Activated T-helper 1 cell treated with Interleukin-2 at 50 U/mL for 16 hours (primary cell): ENCODE measurements at regions not wholly inside any gene's neighbourhood (a gene's known extent, or its start where the extent isn't known, plus 50 kb on each side); places are given as distances from the start of the nearest gene placed in this dataset.

Source experiments
- DNase-seq: peaks from one replicate; pipeline ENCODE4 v3.0.0-alpha.2; 2020; ENCODE audit warnings: low read depth

- no peak for DNase-seq
Observed at GRCh38 chr15:66832664-66833063, 130.6 kb downstream of the SMAD6 start.

GRCh38 chr15:66833371-66833770 is 131.3 kb downstream of the SMAD6 start:
- no peak for DNase-seq

GRCh38 chr15:66833803-66834202 is 131.8 kb downstream of the SMAD6 start:
- no peak for DNase-seq

- no peak for DNase-seq
Observed at GRCh38 chr15:66834881-66835878, 133.1 kb downstream of the SMAD6 start.

- no peak for DNase-seq
Observed at GRCh38 chr15:66836231-66837030, 134.4 kb downstream of the SMAD6 start.

GRCh38 chr15:66838202-66838601 is 136.2 kb downstream of the SMAD6 start:
- no peak for DNase-seq

- DNase-seq: no peak
Observed at GRCh38 chr15:66838671-66839239, 136.7 kb downstream of the SMAD6 start.

GRCh38 chr15:66839506-66840112 is 137.6 kb downstream of the SMAD6 start:
- DNase-seq: no peak

- DNase-seq: no peak
Observed at GRCh38 chr15:66840615-66841390, 138.8 kb downstream of the SMAD6 start.

GRCh38 chr15:66841953-66842681 is 140.1 kb downstream of the SMAD6 start:
- DNase-seq: no peak

- no peak for DNase-seq
Observed at GRCh38 chr15:66842710-66843441, 140.8 kb downstream of the SMAD6 start.

- DNase-seq: no peak
Observed at GRCh38 chr15:66843581-66843980, 141.5 kb downstream of the SMAD6 start.

GRCh38 chr15:66844041-66844746 is 142.2 kb downstream of the SMAD6 start:
- DNase-seq: no peak

GRCh38 chr15:66844747-66845145 is 142.7 kb downstream of the SMAD6 start:
- DNase-seq: no peak

GRCh38 chr15:66845266-66845785 is 143.3 kb downstream of the SMAD6 start:
- no peak for DNase-seq

- DNase-seq: no peak
Observed at GRCh38 chr15:66846031-66846430, 144.0 kb downstream of the SMAD6 start.

GRCh38 chr15:66846811-66847210 is 144.8 kb downstream of the SMAD6 start:
- DNase-seq: no peak

GRCh38 chr15:66847565-66847991 is 145.5 kb downstream of the SMAD6 start:
- no peak for DNase-seq

- DNase-seq: no peak
Observed at GRCh38 chr15:66848116-66848515, 146.1 kb downstream of the SMAD6 start.
